CD4-positive, alpha-beta T cell treated with Interleukin-21 for 1 hour (primary cell): ENCODE measurements at regions not wholly inside any gene's neighbourhood (a gene's known extent, or its start where the extent isn't known, plus 50 kb on each side); places are given as distances from the start of the nearest gene placed in this dataset.
"Not testable (repeated sequence)": the region's sequence is repeated elsewhere in the genome, so short reads cannot be mapped to it uniquely, and the experiment has no call there.

ENCODE experiments used
- DNase-seq: peaks from one replicate; pipeline ENCODE4 v3.0.0-alpha.2; 2020

- DNase-seq: no peak
Measured at GRCh38 chr5:97489010-97489840, 306.2 kb upstream of the RIOK2 start.

DNA sequence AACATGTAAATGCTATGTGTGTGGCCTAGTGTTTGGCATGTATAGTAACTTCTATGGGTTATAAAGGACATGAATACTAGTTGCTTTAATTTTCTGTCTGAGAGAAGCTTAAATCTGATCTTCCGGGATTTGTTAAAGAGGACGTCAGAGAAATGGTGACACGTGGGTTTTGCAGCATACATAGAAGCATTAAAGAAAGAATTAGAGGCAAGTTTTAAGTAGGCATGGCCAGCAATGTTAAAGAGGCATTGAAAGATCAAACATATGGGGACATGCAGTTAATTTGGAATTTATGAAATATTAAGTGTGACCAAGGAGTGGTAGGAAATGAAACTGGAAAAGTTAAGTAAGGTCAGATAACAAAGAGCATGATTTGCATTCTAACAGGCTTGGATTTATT lies 311.4 kb upstream of the RIOK2 start:
- no peak for DNase-seq

GRCh38 chr5:97495301-97495700 lies 312.3 kb upstream of the RIOK2 start:
- no peak for DNase-seq

- DNase-seq: no peak
Measured at GRCh38 chr5:97496037-97496436, 313.0 kb upstream of the RIOK2 start.

DNA sequence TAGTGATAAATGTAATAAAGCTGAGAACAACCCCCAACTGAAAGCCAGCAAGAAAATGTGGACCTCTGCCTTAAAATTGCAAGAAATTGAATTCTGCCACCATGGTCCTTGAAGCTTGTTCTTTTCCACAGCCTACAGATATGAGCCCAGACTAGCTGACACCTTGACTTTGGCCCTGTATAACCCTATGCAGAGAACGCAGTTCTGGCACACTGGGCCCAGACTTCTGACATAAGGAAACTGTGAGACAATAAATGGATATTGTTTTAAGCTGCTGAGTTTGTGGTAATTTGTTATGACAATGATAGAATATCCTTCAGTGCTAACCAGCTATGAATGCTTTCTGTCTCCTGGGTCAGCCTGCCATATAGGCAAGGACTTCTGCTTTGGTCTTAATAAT lies 315.6 kb upstream of the RIOK2 start:
- DNase-seq: no peak

DNA sequence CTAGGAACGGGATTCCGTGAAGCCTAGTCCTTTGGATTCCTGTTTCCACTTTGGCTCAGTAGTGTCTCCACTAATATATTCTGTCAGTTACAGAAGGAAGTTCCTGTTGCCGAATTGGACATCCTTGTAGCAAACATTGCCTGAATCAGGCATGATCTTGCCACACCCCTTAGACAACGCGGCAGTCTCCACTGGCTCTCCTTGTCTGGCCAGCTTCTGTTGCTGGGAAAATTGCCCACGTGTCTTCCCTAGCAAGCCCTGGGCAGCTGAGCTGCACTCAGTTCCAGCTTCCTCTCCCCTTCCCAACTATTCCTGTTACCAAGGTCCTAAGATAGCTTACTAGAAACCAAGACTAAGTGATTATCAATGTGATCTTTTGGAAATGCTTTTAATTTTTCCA lies 316.6 kb upstream of the RIOK2 start:
- DNase-seq: no peak

GRCh38 chr5:97501286-97501964 lies 318.4 kb upstream of the RIOK2 start:
- DNase-seq: no peak

- no peak for DNase-seq
Measured at GRCh38 chr5:97501965-97502305, 318.9 kb upstream of the RIOK2 start.

DNA sequence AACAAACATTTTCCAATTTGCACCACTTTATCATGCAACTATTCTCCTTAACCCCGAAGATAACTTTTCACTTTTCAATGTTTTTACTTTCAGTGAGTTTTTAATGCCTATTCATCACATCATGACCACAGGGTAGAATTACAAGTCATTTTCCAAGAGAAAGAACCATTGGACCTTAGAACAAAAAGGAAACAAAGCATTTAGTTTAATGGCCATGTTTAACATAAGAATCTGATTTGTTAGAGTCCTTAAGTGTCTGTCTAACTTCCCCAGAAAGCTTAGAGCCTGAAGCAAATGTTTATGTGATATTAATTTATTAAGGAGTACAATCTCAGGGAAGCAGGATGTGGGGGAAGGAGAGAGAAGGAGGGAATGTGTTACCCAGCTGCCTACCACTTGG lies 325.8 kb upstream of the RIOK2 start:
- DNase-seq: no peak

- not testable (repeated sequence) for DNase-seq
Measured at GRCh38 chr5:97519565-97519964, 336.5 kb upstream of the RIOK2 start.

GRCh38 chr5:97523336-97523735 lies 340.3 kb upstream of the RIOK2 start:
- not testable (repeated sequence) for DNase-seq

DNA sequence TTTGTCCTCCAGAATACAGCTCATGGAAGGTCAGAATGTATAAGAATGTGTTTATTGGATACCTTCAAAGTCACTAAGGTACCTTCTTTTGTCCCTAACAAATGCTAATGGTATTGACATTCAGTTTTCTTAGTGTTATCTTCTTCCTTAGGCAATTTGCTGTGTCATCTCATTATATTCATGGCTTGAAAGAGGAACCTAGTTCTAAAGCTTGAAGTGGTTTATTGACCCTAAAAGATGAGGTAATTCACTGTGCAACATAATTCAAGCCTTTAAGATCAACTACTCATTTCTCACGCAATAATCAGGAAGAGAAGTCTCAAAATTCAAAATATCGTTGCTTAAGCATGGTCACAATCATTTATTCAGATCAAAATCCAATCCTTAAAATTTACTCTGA lies 342.7 kb upstream of the RIOK2 start:
- DNase-seq: no peak

GRCh38 chr5:97528941-97529340 lies 345.9 kb upstream of the RIOK2 start:
- no peak for DNase-seq

GRCh38 chr5:97529354-97529985 lies 346.4 kb upstream of the RIOK2 start:
- DNase-seq: no peak

DNA sequence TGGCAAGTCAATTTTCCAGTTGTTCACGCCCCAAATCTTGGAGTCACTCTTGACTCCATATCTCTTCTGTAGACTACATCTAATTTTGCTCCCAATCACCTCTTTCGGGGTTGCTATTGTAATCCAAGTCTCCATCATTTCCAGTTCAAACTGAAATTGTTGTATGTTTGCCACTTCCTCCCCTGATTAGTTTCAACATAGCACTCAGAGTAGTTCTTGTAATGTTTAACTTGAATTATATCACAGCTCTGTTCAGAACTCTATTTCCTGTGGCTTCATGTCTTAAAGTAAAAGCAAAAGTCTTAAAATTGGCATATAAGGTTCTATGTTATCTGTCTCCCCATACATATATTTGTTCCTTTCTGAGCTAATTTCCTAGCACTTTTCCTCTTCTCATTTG lies 348.5 kb upstream of the RIOK2 start:
- DNase-seq: no peak

DNA sequence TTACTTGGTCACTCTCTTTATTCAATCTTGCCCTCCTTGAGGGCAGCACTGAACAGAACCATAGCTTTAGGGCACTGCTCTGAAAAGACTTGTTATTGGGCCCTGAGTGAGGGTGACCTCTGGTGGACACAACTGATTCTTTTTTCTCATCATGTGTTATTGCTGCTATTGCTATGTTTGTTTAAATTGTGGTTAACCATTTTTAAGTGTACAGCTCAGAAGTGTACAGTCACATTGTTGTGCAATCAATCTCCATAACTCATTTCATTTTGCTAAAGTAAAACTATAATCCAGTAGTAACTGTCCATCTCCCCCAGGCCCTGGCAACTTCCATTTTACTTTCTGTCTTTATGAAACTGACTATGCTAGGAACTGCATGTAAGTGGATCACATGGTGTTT lies 351.1 kb upstream of the RIOK2 start:
- DNase-seq: peak; percentile 12

GRCh38 chr5:97536683-97537082 lies 353.6 kb upstream of the RIOK2 start:
- DNase-seq: no peak

DNA sequence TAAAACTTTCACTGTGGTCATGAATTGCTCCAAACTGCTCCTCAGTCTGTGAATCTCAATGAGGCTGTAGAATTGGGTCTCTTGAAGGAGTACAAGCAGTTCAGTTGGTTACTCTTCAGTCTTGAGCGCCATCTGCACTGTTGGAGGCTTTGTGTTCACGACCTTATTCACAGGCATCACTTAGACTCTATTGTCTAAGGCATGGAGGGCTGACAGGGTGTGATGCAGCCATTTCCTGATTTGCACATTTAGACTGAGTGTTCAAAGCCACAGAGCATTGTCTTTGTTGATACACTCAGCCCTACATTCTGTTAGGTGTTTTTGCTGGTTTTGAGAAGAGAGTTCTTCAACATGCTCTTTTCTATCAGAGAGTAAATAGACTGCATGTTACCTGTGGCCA lies 355.9 kb upstream of the RIOK2 start:
- no peak for DNase-seq

- no peak for DNase-seq
Measured at GRCh38 chr5:97541864-97542263, 358.8 kb upstream of the RIOK2 start.

GRCh38 chr5:97542469-97542868 lies 359.4 kb upstream of the RIOK2 start:
- no peak for DNase-seq

- DNase-seq: no peak
Measured at GRCh38 chr5:97543166-97543565, 360.1 kb upstream of the RIOK2 start.

DNA sequence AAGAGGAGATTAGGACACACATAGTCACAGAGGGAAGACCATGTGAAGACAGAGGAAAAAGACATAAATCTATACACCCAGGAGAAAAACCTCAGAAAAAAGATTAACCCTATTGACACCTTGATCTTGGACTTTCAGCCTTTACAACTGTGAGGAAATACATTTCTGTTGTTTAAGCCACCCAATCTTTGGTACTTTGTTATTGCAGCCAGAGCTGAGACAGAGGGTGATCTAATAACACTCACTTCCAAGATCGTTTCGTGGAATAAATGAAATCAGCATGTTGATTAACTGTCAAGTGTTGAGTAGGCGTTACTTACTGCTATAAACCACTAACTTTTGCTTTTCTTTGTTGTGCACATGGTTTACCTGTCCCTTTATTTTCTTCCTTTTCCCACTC lies 361.2 kb upstream of the RIOK2 start:
- no peak for DNase-seq

GRCh38 chr5:97544678-97545077 lies 361.6 kb upstream of the RIOK2 start:
- DNase-seq: no peak

- no peak for DNase-seq
Measured at GRCh38 chr5:97545446-97545845, 362.4 kb upstream of the RIOK2 start.
